Activated CD8-positive, alpha-beta memory T cell treated with anti-CD3 and anti-CD28 coated beads, Interleukin-2, amount 10 ng/mL, durations not matched to agents 7 days and 5 days (primary cell): ENCODE measurements at regions not wholly inside any gene's neighbourhood (a gene's known extent, or its start where the extent isn't known, plus 50 kb on each side); places are given as distances from the start of the nearest gene placed in this dataset.

Source experiments
- ATAC-seq: fragments of 150-1000 bp; cut with Tn5 transposase; one replicate; pipeline ENCODE4 v1.10.0; 2021; ENCODE audit warnings: moderate library complexity
- CTCF ChIA-PET: fragments of 350-600 bp; sonication (Branson Sonifier 250); formaldehyde crosslinking; loops from one replicate; lab custom pipeline; 2021; ENCODE audit warnings: antibody characterized with exemption; lab: Charles Lee
- DNase-seq: peaks from one replicate; pipeline ENCODE4 v3.0.0-alpha.2; 2020
- H3K27ac Mint-ChIP-seq: one replicate; pipeline ENCODE4 v1.8.0; 2021; ENCODE audit warnings: mild to moderate bottlenecking, mixed read lengths
- H3K27me3 Mint-ChIP-seq: one replicate; pipeline ENCODE4 v1.8.0; 2021; ENCODE audit warnings: mixed read lengths
- H3K36me3 Mint-ChIP-seq: one replicate; pipeline ENCODE4 v1.8.0; 2021; ENCODE audit warnings: mild to moderate bottlenecking, mixed read lengths
- H3K4me1 Mint-ChIP-seq: one replicate; pipeline ENCODE4 v1.8.0; 2021; ENCODE audit warnings: mixed read lengths
- H3K4me3 Mint-ChIP-seq: one replicate; pipeline ENCODE4 v1.8.0; 2021; ENCODE audit warnings: mild to moderate bottlenecking, moderate library complexity, mixed read lengths
- H3K9me3 Mint-ChIP-seq: one replicate; pipeline ENCODE4 v1.8.0; 2022; ENCODE audit warnings: low read depth, mixed read lengths

- ATAC-seq (no peak), DNase-seq (no peak)
- Mint-ChIP-seq H3K27me3 (no peaks in the 10 kb centered on the region), H3K9me3 (no peaks in the 10 kb centered on the region), H3K4me1 (no peaks in the 10 kb centered on the region), H3K4me3 (no peak overlapping the region), H3K36me3 (no peaks in the 10 kb centered on the region), H3K27ac (no peak overlapping the region)
- CTCF ChIA-PET = no interaction called here
Observed at GRCh38 chr16:18018376-18018775, 318.2 kb downstream of the NPIPA8 start.

GRCh38 chr16:18013863-18014262 lies 322.7 kb downstream of the NPIPA8 start:
- H3K4me1 Mint-ChIP-seq = no peaks in the 10 kb centered on the region
- ATAC-seq (no peak), DNase-seq (no peak)
- no peak overlapping the region for H3K4me3 Mint-ChIP-seq
- H3K27ac Mint-ChIP-seq = no peak overlapping the region
- H3K9me3 Mint-ChIP-seq = no peaks in the 10 kb centered on the region
- H3K27me3 Mint-ChIP-seq = no peaks in the 10 kb centered on the region
- H3K36me3 Mint-ChIP-seq = no peaks in the 10 kb centered on the region
- CTCF ChIA-PET = no interaction called here

- no peaks in the 10 kb centered on the region for H3K9me3 Mint-ChIP-seq
- DNase-seq = no peak
- H3K27me3 Mint-ChIP-seq = no peaks in the 10 kb centered on the region
Observed at GRCh38 chr16:18008356-18008755, 328.2 kb downstream of the NPIPA8 start.

GRCh38 chr16:18003033-18003432 lies 333.5 kb downstream of the NPIPA8 start:
- CTCF ChIA-PET = no interaction called here
- Mint-ChIP-seq H3K27me3 (no peaks in the 10 kb centered on the region), H3K4me3 (no peak overlapping the region), H3K9me3 (no peaks in the 10 kb centered on the region), H3K36me3 (no peaks in the 10 kb centered on the region), H3K4me1 (no peaks in the 10 kb centered on the region), H3K27ac (no peak overlapping the region)
- DNase-seq (no peak), ATAC-seq (no peak)

More at GRCh38 chr16:18008356-18008755, 328.2 kb downstream of the NPIPA8 start:
- H3K27ac Mint-ChIP-seq = no peak overlapping the region
- CTCF ChIA-PET = no interaction called here
- no peak overlapping the region for H3K4me3 Mint-ChIP-seq
- no peaks in the 10 kb centered on the region for H3K36me3 Mint-ChIP-seq
- ATAC-seq = no peak
- no peaks in the 10 kb centered on the region for H3K4me1 Mint-ChIP-seq

GRCh38 chr16:17998996-17999395 lies 337.5 kb downstream of the NPIPA8 start:
- CTCF ChIA-PET = no interaction called here
- Mint-ChIP-seq H3K4me3 (no peak overlapping the region), H3K4me1 (no peaks in the 10 kb centered on the region), H3K27me3 (no peaks in the 10 kb centered on the region), H3K27ac (no peak overlapping the region), H3K36me3 (no peaks in the 10 kb centered on the region), H3K9me3 (no peaks in the 10 kb centered on the region)
- ATAC-seq (no peak), DNase-seq (no peak)

- no peak for ATAC-seq
- Mint-ChIP-seq H3K27ac (no peak overlapping the region), H3K9me3 (no peaks in the 10 kb centered on the region), H3K4me1 (no peaks in the 10 kb centered on the region), H3K27me3 (no peaks in the 10 kb centered on the region), H3K4me3 (no peak overlapping the region), H3K36me3 (no peaks in the 10 kb centered on the region)
- DNase-seq = no peak
- CTCF ChIA-PET = no interaction called here
Observed at GRCh38 chr16:17998550-17998949, 338.0 kb downstream of the NPIPA8 start.

- Mint-ChIP-seq H3K4me3 (no peak overlapping the region), H3K27me3 (peaks cover 4% of the 10 kb centered on the region), H3K9me3 (no peaks in the 10 kb centered on the region), H3K36me3 (no peaks in the 10 kb centered on the region), H3K27ac (no peak overlapping the region), H3K4me1 (no peaks in the 10 kb centered on the region)
- DNase-seq (no peak), ATAC-seq (no peak)
- CTCF ChIA-PET = no interaction called here
Observed at GRCh38 chr16:17994027-17994426, 342.5 kb downstream of the NPIPA8 start.

GRCh38 chr16:17992416-17992815 lies 344.1 kb downstream of the NPIPA8 start:
- no peak overlapping the region for H3K27ac Mint-ChIP-seq
- CTCF ChIA-PET = no interaction called here
- H3K36me3 Mint-ChIP-seq = no peaks in the 10 kb centered on the region
- no peak for ATAC-seq
- no peaks in the 10 kb centered on the region for H3K9me3 Mint-ChIP-seq
- no peak overlapping the region for H3K4me3 Mint-ChIP-seq
- no peaks in the 10 kb centered on the region for H3K4me1 Mint-ChIP-seq
- no peak for DNase-seq
- H3K27me3 Mint-ChIP-seq = peaks cover 4% of the 10 kb centered on the region

GRCh38 chr16:17989255-17989654 lies 347.3 kb downstream of the NPIPA8 start:
- Mint-ChIP-seq H3K27ac (no peak overlapping the region), H3K9me3 (no peaks in the 10 kb centered on the region), H3K4me3 (no peak overlapping the region), H3K4me1 (no peaks in the 10 kb centered on the region), H3K27me3 (peaks cover 4% of the 10 kb centered on the region), H3K36me3 (no peaks in the 10 kb centered on the region)
- ATAC-seq = no peak
- CTCF ChIA-PET = no interaction called here
- no peak for DNase-seq

- no peaks in the 10 kb centered on the region for H3K36me3 Mint-ChIP-seq
- ATAC-seq (no peak), DNase-seq (no peak)
- no peaks in the 10 kb centered on the region for H3K4me1 Mint-ChIP-seq
- H3K9me3 Mint-ChIP-seq = no peaks in the 10 kb centered on the region
- peaks cover 4% of the 10 kb centered on the region for H3K27me3 Mint-ChIP-seq
- CTCF ChIA-PET = no interaction called here
- H3K4me3 Mint-ChIP-seq = no peak overlapping the region
- H3K27ac Mint-ChIP-seq = no peak overlapping the region
Observed at GRCh38 chr16:17988839-17989238, 347.7 kb downstream of the NPIPA8 start.

- H3K4me1 Mint-ChIP-seq = no peaks in the 10 kb centered on the region
- ATAC-seq (no peak), DNase-seq (no peak)
- H3K9me3 Mint-ChIP-seq = no peaks in the 10 kb centered on the region
- CTCF ChIA-PET = no interaction called here
- no peaks in the 10 kb centered on the region for H3K36me3 Mint-ChIP-seq
- H3K4me3 Mint-ChIP-seq = no peak overlapping the region
- no peak overlapping the region for H3K27ac Mint-ChIP-seq
- peaks cover 2% of the 10 kb centered on the region for H3K27me3 Mint-ChIP-seq
Observed at GRCh38 chr16:17986991-17987390, 349.5 kb downstream of the NPIPA8 start.

- no peak for ATAC-seq
- no peak overlapping the region for H3K4me3 Mint-ChIP-seq
- no peaks in the 10 kb centered on the region for H3K9me3 Mint-ChIP-seq
- no peaks in the 10 kb centered on the region for H3K36me3 Mint-ChIP-seq
- H3K27me3 Mint-ChIP-seq = no peaks in the 10 kb centered on the region
- CTCF ChIA-PET = no interaction called here
- H3K4me1 Mint-ChIP-seq = no peaks in the 10 kb centered on the region
- no peak for DNase-seq
- H3K27ac Mint-ChIP-seq = no peak overlapping the region
Observed at GRCh38 chr16:17984810-17985209, 351.7 kb downstream of the NPIPA8 start.

- CTCF ChIA-PET = no interaction called here
Observed at GRCh38 chr16:17983847-17984639, 352.5 kb downstream of the NPIPA8 start.

GRCh38 chr16:17983114-17983513 lies 353.4 kb downstream of the NPIPA8 start:
- no peaks in the 10 kb centered on the region for H3K4me1 Mint-ChIP-seq
- DNase-seq (no peak), ATAC-seq (no peak)
- H3K36me3 Mint-ChIP-seq = no peaks in the 10 kb centered on the region
- no peaks in the 10 kb centered on the region for H3K27me3 Mint-ChIP-seq
- CTCF ChIA-PET = no interaction called here
- H3K27ac Mint-ChIP-seq = no peak overlapping the region
- no peaks in the 10 kb centered on the region for H3K9me3 Mint-ChIP-seq
- no peak overlapping the region for H3K4me3 Mint-ChIP-seq

More at GRCh38 chr16:17983847-17984639, 352.5 kb downstream of the NPIPA8 start:
- H3K9me3 Mint-ChIP-seq = no peaks in the 10 kb centered on the region
- no peaks in the 10 kb centered on the region for H3K27me3 Mint-ChIP-seq
- no peak for ATAC-seq
- H3K4me1 Mint-ChIP-seq = no peaks in the 10 kb centered on the region
- no peak overlapping the region for H3K4me3 Mint-ChIP-seq
- H3K36me3 Mint-ChIP-seq = no peaks in the 10 kb centered on the region
- no peak for DNase-seq
- H3K27ac Mint-ChIP-seq = no peak overlapping the region
